GM19397 (cell line): ENCODE measurements at regions not wholly inside any gene's neighbourhood (a gene's known extent, or its start where the extent isn't known, plus 50 kb on each side); places are given as distances from the start of the nearest gene placed in this dataset.

Experiments used
- ATAC-seq: cut with Tn5 transposase; IDR thresholded peaks from one replicate; pipeline ENCODE4 v1.9.1; 2021; ENCODE audit warnings: mild to moderate bottlenecking, moderate library complexity; ENCODE audit not compliant: unreplicated experiment

GRCh38 chr6:30396833-30397479, 52.0 kb downstream of the RPP21 start:
- ATAC-seq: peak; percentile 73

GRCh38 chr6:30397697-30398096, 52.7 kb downstream of the RPP21 start:
- no peak for ATAC-seq

GRCh38 chr6:30399390-30400058, 54.6 kb downstream of the RPP21 start:
- no peak for ATAC-seq

GRCh38 chr6:30405934-30406333, 61.0 kb downstream of the RPP21 start:
- ATAC-seq: no peak

GRCh38 chr6:30409184-30409583, 64.2 kb downstream of the RPP21 start:
- ATAC-seq: no peak

GRCh38 chr6:30411515-30412207, 66.7 kb downstream of the RPP21 start:
- ATAC-seq: no peak

- ATAC-seq: no peak
These were observed 70.9 kb upstream of the HLA-E start for GRCh38 chr6:30418448-30418847.

GRCh38 chr6:30424549-30424948, 64.8 kb upstream of the HLA-E start:
- no peak for ATAC-seq
